ENCODE measurements at regions not wholly inside any gene's neighbourhood (a gene's known extent, or its start where the extent isn't known, plus 50 kb on each side); places are given as distances from the start of the nearest gene placed in this dataset.

DNA sequence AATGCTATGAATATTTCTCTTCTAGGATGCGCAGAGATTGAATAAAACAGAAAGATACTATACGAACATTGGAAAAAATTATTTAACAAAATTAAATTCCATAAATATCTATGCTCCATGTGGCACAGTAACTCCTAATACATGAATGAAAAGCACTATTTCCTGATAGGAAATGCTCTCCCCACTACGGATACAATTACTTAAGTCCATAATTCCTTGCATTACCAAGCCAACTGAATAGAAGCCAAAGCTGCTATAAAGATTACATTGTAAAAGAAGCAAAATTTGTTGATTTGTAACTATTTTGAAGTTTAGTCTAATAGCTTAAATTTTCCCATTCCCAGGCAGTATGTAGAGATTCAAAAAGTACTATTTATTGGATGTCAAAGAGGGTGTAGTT, 61.8 kb upstream of the SNX2 start:
- no peaks in the 10 kb centered on the region for H3F3A ChIP-seq (ENCODE audit: insufficient read depth, low read length)
- H3K4me1 ChIP-seq (ENCODE audit: low read length) = no peaks in the 10 kb centered on the region
- H3K4me3 ChIP-seq (ENCODE audit: low read length) = no peak overlapping the region
- H3K9ac ChIP-seq (ENCODE audit: low read length) = no peak overlapping the region
- TF ChIP-seq CTCF (IDR thresholded peaks at IDR 0.05; ENCODE audit: low read length) = no peak
- TF ChIP-seq EZH2 (optimal IDR thresholded peaks at IDR 0.05; ENCODE audit: low read depth, low read length) = no peak
- TF ChIP-seq EZH2phosphoT487 (IDR thresholded peaks at IDR 0.05; ENCODE audit: low read length) = no peak
- H3K9me2 ChIP-seq (replicated peaks; ENCODE audit: insufficient read depth, low read length) = no peaks in the 10 kb centered on the region
- no peaks in the 10 kb centered on the region for H4K20me1 ChIP-seq (ENCODE audit: insufficient read depth, low read length)
- no peaks in the 10 kb centered on the region for H3K36me3 ChIP-seq (replicated peaks; ENCODE audit: insufficient read depth, low read length)
- no peak for DNase-seq
- no peaks in the 10 kb centered on the region for H3K27me3 ChIP-seq (replicated peaks; ENCODE audit: insufficient read depth, low read length)
- H3K4me2 ChIP-seq (ENCODE audit: low read depth, low read length) = no peak overlapping the region
- no peaks in the 10 kb centered on the region for H3K9me3 ChIP-seq (replicated peaks; ENCODE audit: insufficient read depth, low read length)
- H3K79me2 ChIP-seq (ENCODE audit: low read length) = no peaks in the 10 kb centered on the region
- H2AFZ ChIP-seq (ENCODE audit: low read length) = no peak overlapping the region
- no peak overlapping the region for H3K27ac ChIP-seq (ENCODE audit: low read length)

GRCh38 chr5:122715095-122715494, 59.8 kb upstream of the SNX2 start:
- Histone ChIP-seq H3K9ac (ENCODE audit: low read length) (no peak overlapping the region), H3F3A (ENCODE audit: insufficient read depth, low read length) (no peaks in the 10 kb centered on the region), H3K9me3 (replicated peaks; ENCODE audit: insufficient read depth, low read length) (no peaks in the 10 kb centered on the region), H3K9me2 (replicated peaks; ENCODE audit: insufficient read depth, low read length) (no peaks in the 10 kb centered on the region), H3K4me3 (ENCODE audit: low read length) (no peak overlapping the region), H3K4me1 (ENCODE audit: low read length) (no peaks in the 10 kb centered on the region), H2AFZ (ENCODE audit: low read length) (no peak overlapping the region), H4K20me1 (ENCODE audit: insufficient read depth, low read length) (no peaks in the 10 kb centered on the region), H3K79me2 (ENCODE audit: low read length) (no peaks in the 10 kb centered on the region), H3K27ac (ENCODE audit: low read length) (no peak overlapping the region), H3K27me3 (replicated peaks; ENCODE audit: insufficient read depth, low read length) (no peaks in the 10 kb centered on the region), H3K36me3 (replicated peaks; ENCODE audit: insufficient read depth, low read length) (no peaks in the 10 kb centered on the region), H3K4me2 (ENCODE audit: low read depth, low read length) (no peak overlapping the region)
- TF ChIP-seq CTCF (IDR thresholded peaks at IDR 0.05; ENCODE audit: low read length) (no peak), EZH2 (optimal IDR thresholded peaks at IDR 0.05; ENCODE audit: low read depth, low read length) (no peak), EZH2phosphoT487 (IDR thresholded peaks at IDR 0.05; ENCODE audit: low read length) (no peak)
- DNase-seq = no peak

- Histone ChIP-seq H3K9ac (ENCODE audit: low read length) (no peak overlapping the region), H3K4me3 (ENCODE audit: low read length) (no peak overlapping the region), H3K79me2 (ENCODE audit: low read length) (no peaks in the 10 kb centered on the region), H3K9me3 (replicated peaks; ENCODE audit: insufficient read depth, low read length) (no peaks in the 10 kb centered on the region), H3F3A (ENCODE audit: insufficient read depth, low read length) (no peaks in the 10 kb centered on the region), H3K36me3 (replicated peaks; ENCODE audit: insufficient read depth, low read length) (no peaks in the 10 kb centered on the region), H3K27ac (ENCODE audit: low read length) (no peak overlapping the region), H3K4me2 (ENCODE audit: low read depth, low read length) (no peak overlapping the region), H3K4me1 (ENCODE audit: low read length) (peaks cover 6% of the 10 kb centered on the region; the same call in 1 of the 2 replicates), H4K20me1 (ENCODE audit: insufficient read depth, low read length) (no peaks in the 10 kb centered on the region), H2AFZ (ENCODE audit: low read length) (no peak overlapping the region), H3K27me3 (replicated peaks; ENCODE audit: insufficient read depth, low read length) (no peaks in the 10 kb centered on the region), H3K9me2 (replicated peaks; ENCODE audit: insufficient read depth, low read length) (no peaks in the 10 kb centered on the region)
- DNase-seq = no peak
- TF ChIP-seq EZH2phosphoT487 (IDR thresholded peaks at IDR 0.05; ENCODE audit: low read length) (no peak), EZH2 (optimal IDR thresholded peaks at IDR 0.05; ENCODE audit: low read depth, low read length) (no peak), CTCF (IDR thresholded peaks at IDR 0.05; ENCODE audit: low read length) (no peak)
These were observed 56.3 kb upstream of the SNX2 start for GRCh38 chr5:122718611-122719010.

All from MM.1S (cell line).